KMS-11 (cell line): ENCODE measurements at regions not wholly inside any gene's neighbourhood (a gene's known extent, or its start where the extent isn't known, plus 50 kb on each side); places are given as distances from the start of the nearest gene placed in this dataset.

Source experiments
- H2AFZ ChIP-seq: fragments of 200-600 bp; sonication (generic); 2 replicates; pipeline ENCODE4 v1.6.1; 2016; ENCODE audit warnings: antibody characterized with exemption, mixed run types, low read depth
- H3K27ac ChIP-seq: fragments of 200-600 bp; sonication (generic); 2 replicates; pipeline ENCODE4 v1.6.1; 2016; ENCODE audit warnings: mild to moderate bottlenecking, mixed run types
- H3K27me3 ChIP-seq: fragments of 200-600 bp; sonication (generic); 2 replicates; pipeline ENCODE4 v1.6.1; 2017; ENCODE audit warnings: mild to moderate bottlenecking, low read depth, mixed run types, moderate library complexity; ENCODE audit not compliant: insufficient read depth
- H3K36me3 ChIP-seq: fragments of 200-600 bp; sonication (generic); 2 replicates; pipeline ENCODE4 v1.6.1; 2017; ENCODE audit warnings: mild to moderate bottlenecking, mixed run types; ENCODE audit not compliant: insufficient read depth
- H3K4me1 ChIP-seq: fragments of 200-600 bp; sonication (generic); 2 replicates; pipeline ENCODE4 v1.6.1; 2016; ENCODE audit warnings: mild to moderate bottlenecking, low read depth, mixed run types; ENCODE audit not compliant: poor library complexity, severe bottlenecking
- H3K4me2 ChIP-seq: fragments of 200-600 bp; sonication (generic); 2 replicates; pipeline ENCODE4 v1.7.0; 2016; ENCODE audit warnings: mild to moderate bottlenecking, mixed run types
- H3K4me3 ChIP-seq: fragments of 200-600 bp; sonication (generic); IDR thresholded peaks from 2 replicates; pipeline ENCODE4 v1.6.1; 2017; ENCODE audit warnings: low read depth, low read length, mixed read lengths; ENCODE audit not compliant: insufficient read depth
- H3K79me2 ChIP-seq: fragments of 200-600 bp; sonication (generic); 2 replicates; pipeline ENCODE4 v1.6.1; 2016; ENCODE audit warnings: low read depth, mixed run types; ENCODE audit not compliant: insufficient read depth
- H3K9ac ChIP-seq: fragments of 200-600 bp; sonication (generic); 2 replicates; pipeline ENCODE4 v1.6.1; 2016; ENCODE audit warnings: mild to moderate bottlenecking, mixed run types
- H4K20me1 ChIP-seq: fragments of 200-600 bp; sonication (generic); 2 replicates; pipeline ENCODE4 v1.6.1; 2016; ENCODE audit warnings: mild to moderate bottlenecking, mixed run types; ENCODE audit not compliant: insufficient read depth
- TF ChIP-seq, protein P1 (sequence below): fragments of 200-600 bp; sonication (generic); conservative IDR thresholded peaks from 2 replicates; pipeline ENCODE4 v1.6.1; 2017; ENCODE audit warnings: low read depth, mild to moderate bottlenecking, antibody characterized with exemption, low read length, moderate library complexity, mixed read lengths

DNA sequence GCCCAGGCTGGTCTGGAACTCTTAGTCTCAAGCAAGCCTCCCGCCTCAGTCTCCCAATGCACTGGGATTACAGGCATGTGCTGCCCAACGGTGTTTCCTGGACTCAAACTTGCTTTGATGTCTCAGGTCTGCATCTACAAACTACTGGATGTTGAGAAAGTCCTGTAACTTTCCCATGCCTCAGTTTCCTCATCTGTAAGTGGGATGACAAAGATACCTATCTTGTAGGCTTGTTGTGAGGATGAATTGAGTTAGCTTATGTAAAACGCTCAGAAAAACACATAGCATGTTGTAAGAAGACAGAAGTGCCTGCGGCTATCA, 63.6 kb upstream of the NUDT4 start:
- Histone ChIP-seq H3K27me3 (no peaks in the 10 kb centered on the region), H3K36me3 (no peaks in the 10 kb centered on the region), H3K4me2 (no peak overlapping the region), H4K20me1 (no peaks in the 10 kb centered on the region), H3K4me3 (no peak overlapping the region), H3K79me2 (no peaks in the 10 kb centered on the region), H2AFZ (no peak overlapping the region), H3K27ac (no peak overlapping the region), H3K4me1 (peaks cover 4% of the 10 kb centered on the region), H3K9ac (no peak overlapping the region)
- TF ChIP-seq, protein P1, sequence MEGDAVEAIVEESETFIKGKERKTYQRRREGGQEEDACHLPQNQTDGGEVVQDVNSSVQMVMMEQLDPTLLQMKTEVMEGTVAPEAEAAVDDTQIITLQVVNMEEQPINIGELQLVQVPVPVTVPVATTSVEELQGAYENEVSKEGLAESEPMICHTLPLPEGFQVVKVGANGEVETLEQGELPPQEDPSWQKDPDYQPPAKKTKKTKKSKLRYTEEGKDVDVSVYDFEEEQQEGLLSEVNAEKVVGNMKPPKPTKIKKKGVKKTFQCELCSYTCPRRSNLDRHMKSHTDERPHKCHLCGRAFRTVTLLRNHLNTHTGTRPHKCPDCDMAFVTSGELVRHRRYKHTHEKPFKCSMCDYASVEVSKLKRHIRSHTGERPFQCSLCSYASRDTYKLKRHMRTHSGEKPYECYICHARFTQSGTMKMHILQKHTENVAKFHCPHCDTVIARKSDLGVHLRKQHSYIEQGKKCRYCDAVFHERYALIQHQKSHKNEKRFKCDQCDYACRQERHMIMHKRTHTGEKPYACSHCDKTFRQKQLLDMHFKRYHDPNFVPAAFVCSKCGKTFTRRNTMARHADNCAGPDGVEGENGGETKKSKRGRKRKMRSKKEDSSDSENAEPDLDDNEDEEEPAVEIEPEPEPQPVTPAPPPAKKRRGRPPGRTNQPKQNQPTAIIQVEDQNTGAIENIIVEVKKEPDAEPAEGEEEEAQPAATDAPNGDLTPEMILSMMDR: no peak

DNA sequence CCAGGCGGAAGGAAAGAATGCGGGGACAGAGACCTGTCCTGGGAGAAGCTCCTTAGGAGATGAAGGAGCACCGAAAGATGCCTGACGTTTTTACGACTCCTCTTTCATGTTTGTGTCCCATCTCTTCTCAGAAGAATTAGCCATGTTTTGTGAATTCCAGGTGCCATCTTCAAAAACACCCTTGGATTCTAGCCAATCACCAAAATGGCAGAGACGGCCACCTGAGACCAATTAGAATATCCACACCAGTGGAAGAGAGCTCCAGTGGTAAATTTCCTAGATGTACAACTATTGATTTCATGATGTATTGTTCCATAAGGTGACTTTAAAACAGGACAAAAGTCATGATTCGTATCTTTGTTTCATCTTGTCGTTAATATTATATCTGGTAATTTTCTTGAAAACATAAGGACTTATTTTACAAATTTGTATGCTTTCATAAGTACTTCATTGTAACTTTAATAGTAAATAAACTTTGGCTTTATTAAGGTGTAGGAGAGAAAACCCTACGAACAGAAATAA, 62.3 kb upstream of the NUDT4 start:
- Histone ChIP-seq H2AFZ (no peak overlapping the region), H3K27me3 (no peaks in the 10 kb centered on the region), H3K4me3 (no peak overlapping the region), H3K79me2 (no peaks in the 10 kb centered on the region), H3K9ac (no peak overlapping the region), H4K20me1 (no peaks in the 10 kb centered on the region), H3K27ac (no peak overlapping the region), H3K36me3 (no peaks in the 10 kb centered on the region), H3K4me2 (no peak overlapping the region), H3K4me1 (peaks cover 6% of the 10 kb centered on the region)
- TF ChIP-seq, protein P1: no peak

DNA sequence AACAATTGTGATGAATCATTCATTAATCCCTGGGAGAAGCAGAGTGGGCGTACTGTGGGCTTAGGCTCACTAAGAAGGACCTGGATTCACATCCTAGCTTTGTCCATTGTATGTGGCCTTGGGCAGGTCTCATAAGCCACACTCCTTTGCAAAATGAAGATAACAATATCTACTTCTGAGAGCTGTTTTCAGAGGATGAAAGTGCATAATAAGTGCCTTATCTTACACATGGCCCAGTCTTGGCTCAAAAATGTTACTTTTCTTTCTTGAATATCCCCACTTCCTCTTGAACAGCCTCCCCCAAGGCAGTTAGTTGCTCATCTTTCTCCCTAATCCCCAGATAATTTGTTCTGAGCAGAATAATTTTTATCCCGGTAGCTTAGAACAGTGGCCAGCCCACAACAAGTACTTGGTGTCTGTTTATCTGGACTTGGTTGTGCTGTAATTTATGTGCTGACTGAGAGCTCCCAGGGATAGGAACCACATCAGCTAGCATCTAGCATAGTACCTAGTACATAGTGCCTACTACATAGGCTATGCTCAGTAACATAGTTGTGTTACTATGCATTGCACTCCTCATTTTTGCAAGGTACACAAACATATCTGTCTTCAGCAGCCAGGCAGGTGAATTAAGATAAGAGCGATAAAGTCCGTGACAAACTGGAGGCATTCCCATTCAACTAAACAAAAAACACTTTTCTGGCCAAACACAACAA, 61.7 kb upstream of the NUDT4 start:
- Histone ChIP-seq H3K79me2 (no peaks in the 10 kb centered on the region), H3K36me3 (no peaks in the 10 kb centered on the region), H3K9ac (no peak overlapping the region), H4K20me1 (no peaks in the 10 kb centered on the region), H2AFZ (no peak overlapping the region), H3K4me1 (peaks cover 6% of the 10 kb centered on the region), H3K27me3 (no peaks in the 10 kb centered on the region), H3K27ac (no peak overlapping the region), H3K4me3 (no peak overlapping the region), H3K4me2 (no peak overlapping the region)
- TF ChIP-seq, protein P1: no peak

DNA sequence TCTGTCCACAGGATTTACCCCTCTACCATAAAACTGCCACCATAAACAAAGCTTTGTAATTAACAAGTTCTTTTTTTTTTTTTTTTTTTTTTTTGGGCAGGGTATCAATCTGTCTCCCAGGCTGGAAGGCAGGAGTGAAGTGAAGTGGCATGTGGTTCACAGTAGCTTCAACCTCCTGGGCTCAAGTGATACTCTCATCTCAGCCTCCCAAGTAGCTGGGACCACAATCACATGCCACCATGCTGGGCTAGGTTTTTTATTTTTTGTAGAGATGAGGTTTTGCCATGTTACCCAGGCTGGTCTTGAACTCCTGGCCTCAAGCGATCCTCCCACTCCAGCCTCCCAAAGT, 61.1 kb upstream of the NUDT4 start:
- H3K4me3 ChIP-seq: no peak overlapping the region
- no peaks in the 10 kb centered on the region for H4K20me1 ChIP-seq
- no peak overlapping the region for H3K9ac ChIP-seq
- no peaks in the 10 kb centered on the region for H3K27me3 ChIP-seq
- no peaks in the 10 kb centered on the region for H3K79me2 ChIP-seq
- no peak overlapping the region for H3K4me2 ChIP-seq
- H3K4me1 ChIP-seq: peaks cover 6% of the 10 kb centered on the region
- H2AFZ ChIP-seq: no peak overlapping the region
- H3K36me3 ChIP-seq: no peaks in the 10 kb centered on the region
- H3K27ac ChIP-seq: no peak overlapping the region
- TF ChIP-seq, protein P1: no peak
